Neutrophil (primary cell): ENCODE measurements at regions not wholly inside any gene's neighbourhood (a gene's known extent, or its start where the extent isn't known, plus 50 kb on each side); places are given as distances from the start of the nearest gene placed in this dataset.

Experiments used
- H3K27ac ChIP-seq: fragments of 200-600 bp; sonication (generic); 2 replicates; pipeline ENCODE4 v1.5.1; 2016; ENCODE audit warnings: mild to moderate bottlenecking, moderate library complexity
- H3K27me3 ChIP-seq: fragments of 200-600 bp; sonication (generic); 2 replicates; pipeline ENCODE4 v1.6.0; 2016; ENCODE audit warnings: mild to moderate bottlenecking
- H3K36me3 ChIP-seq: fragments of 200-600 bp; sonication (generic); 2 replicates; pipeline ENCODE4 v1.5.1; 2017
- H3K4me1 ChIP-seq, 2 experiments: fragments of 200-600 bp in 1 of 2; sonication (generic) in 1 of 2; 1 replicate in 1 of 2; 2 replicates in 1 of 2; pipeline versions ENCODE4 v1.5.1 to v1.6.1; 2013 to 2016; ENCODE audit warnings: low read depth in 1 of 2, low read length in 1 of 2, mild to moderate bottlenecking in 1 of 2, moderate library complexity in 1 of 2; ENCODE audit not compliant: control insufficient read depth in 1 of 2, insufficient read depth in 1 of 2
- H3K4me3 ChIP-seq, 2 experiments: fragments of 200-600 bp in 1 of 2; sonication (generic) in 1 of 2; 1 replicate in 1 of 2; 2 replicates in 1 of 2; pipeline ENCODE4 v1.5.1; 2013 to 2016; ENCODE audit warnings: low read depth in 1 of 2, low read length in 1 of 2, mild to moderate bottlenecking in 1 of 2, moderate library complexity in 1 of 2
- H3K9me3 ChIP-seq: fragments of 200-600 bp; sonication (generic); 2 replicates; pipeline ENCODE4 v1.5.1; 2016
- TF ChIP-seq, protein P1 (sequence below): fragments of 200-600 bp; sonication (generic); IDR thresholded peaks from 2 replicates; pipeline ENCODE4 v1.5.1; 2016; ENCODE audit warnings: antibody characterized with exemption

DNA sequence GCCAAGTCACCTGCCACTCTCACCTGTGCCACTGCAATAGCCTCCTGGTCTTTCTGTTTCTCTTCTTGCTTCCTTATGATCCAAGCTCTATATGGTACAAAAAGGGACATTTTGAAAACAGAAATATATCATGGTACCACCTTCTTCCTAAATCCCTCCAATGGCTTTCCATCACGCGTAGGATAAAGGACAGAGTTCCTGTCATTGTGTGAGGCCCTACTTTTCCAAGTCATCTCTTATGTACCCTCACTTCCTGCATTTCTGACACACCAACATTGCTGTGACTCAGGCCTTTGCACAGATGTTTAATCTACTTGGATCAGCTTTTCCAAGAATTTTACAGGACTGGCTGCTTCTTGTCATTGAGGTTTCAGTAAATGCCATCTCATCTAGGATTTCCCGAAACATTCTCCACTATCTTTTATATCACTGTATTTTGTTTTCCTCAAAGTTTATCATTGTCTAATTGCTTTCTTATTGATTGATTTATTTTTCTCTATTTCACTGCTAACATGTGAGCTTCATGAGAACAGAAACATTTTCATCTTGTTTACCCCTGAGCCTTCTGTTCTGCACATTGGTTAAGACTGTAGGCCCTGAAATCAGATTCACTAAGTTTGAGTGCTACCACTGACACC, 426.1 kb upstream of the FANCL start:
- TF ChIP-seq, protein P1, sequence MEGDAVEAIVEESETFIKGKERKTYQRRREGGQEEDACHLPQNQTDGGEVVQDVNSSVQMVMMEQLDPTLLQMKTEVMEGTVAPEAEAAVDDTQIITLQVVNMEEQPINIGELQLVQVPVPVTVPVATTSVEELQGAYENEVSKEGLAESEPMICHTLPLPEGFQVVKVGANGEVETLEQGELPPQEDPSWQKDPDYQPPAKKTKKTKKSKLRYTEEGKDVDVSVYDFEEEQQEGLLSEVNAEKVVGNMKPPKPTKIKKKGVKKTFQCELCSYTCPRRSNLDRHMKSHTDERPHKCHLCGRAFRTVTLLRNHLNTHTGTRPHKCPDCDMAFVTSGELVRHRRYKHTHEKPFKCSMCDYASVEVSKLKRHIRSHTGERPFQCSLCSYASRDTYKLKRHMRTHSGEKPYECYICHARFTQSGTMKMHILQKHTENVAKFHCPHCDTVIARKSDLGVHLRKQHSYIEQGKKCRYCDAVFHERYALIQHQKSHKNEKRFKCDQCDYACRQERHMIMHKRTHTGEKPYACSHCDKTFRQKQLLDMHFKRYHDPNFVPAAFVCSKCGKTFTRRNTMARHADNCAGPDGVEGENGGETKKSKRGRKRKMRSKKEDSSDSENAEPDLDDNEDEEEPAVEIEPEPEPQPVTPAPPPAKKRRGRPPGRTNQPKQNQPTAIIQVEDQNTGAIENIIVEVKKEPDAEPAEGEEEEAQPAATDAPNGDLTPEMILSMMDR = no peak
- no peaks in the 10 kb centered on the region for H3K4me1 ChIP-seq
- H3K27me3 ChIP-seq = no peaks in the 10 kb centered on the region
- no peaks in the 10 kb centered on the region for H3K9me3 ChIP-seq
- no peak overlapping the region for H3K4me3 ChIP-seq
- H3K27ac ChIP-seq = no peak overlapping the region
- H3K36me3 ChIP-seq = no peaks in the 10 kb centered on the region

DNA sequence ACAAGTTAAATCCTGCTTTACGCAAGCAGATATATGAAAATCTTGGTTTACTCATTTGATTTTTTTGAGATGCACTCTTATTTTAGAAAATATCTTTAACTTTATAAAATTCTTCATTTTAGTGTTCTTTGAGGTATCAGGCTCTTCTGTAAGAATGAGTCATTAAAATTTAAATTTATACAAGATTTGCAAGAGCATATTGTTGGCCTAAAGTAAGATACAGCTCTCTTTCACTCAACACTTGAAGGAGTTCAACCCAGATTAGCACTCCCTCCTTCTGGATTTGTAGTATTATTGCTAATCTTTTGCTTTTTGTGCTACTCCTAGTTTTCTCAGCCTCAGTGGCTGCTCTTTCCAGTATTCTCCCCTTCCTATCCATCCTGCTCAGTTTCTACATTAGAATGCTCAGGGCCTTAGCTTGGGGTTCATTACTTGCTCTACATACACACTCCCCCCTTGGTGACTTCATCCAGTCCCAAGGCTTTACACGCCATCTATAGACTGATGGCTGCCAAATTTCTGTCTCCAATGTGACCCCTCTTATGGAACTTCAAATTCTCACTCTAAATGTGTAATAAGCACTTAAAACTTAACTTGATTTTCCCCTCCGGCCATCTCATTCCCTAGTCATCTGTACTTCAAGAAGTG, 425.3 kb upstream of the FANCL start:
- no peaks in the 10 kb centered on the region for H3K4me1 ChIP-seq
- no peak overlapping the region for H3K4me3 ChIP-seq
- TF ChIP-seq, protein P1 = no peak
- H3K9me3 ChIP-seq = no peaks in the 10 kb centered on the region
- H3K27me3 ChIP-seq = no peaks in the 10 kb centered on the region
- H3K36me3 ChIP-seq = no peaks in the 10 kb centered on the region
- H3K27ac ChIP-seq = no peak overlapping the region

GRCh38 chr2:58665154-58665553, 424.0 kb upstream of the FANCL start:
- H3K27me3 ChIP-seq = no peaks in the 10 kb centered on the region
- H3K36me3 ChIP-seq = no peaks in the 10 kb centered on the region
- no peaks in the 10 kb centered on the region for H3K4me1 ChIP-seq
- no peak overlapping the region for H3K4me3 ChIP-seq
- TF ChIP-seq, protein P1 = no peak
- H3K9me3 ChIP-seq = no peaks in the 10 kb centered on the region
- H3K27ac ChIP-seq = no peak overlapping the region

- Histone ChIP-seq H3K4me3 (no peak overlapping the region), H3K9me3 (no peaks in the 10 kb centered on the region), H3K27me3 (no peaks in the 10 kb centered on the region), H3K27ac (no peak overlapping the region), H3K4me1 (no peaks in the 10 kb centered on the region), H3K36me3 (no peaks in the 10 kb centered on the region)
- TF ChIP-seq, protein P1 = no peak
Observed at GRCh38 chr2:58664523-58665151, 423.5 kb upstream of the FANCL start.

- H3K36me3 ChIP-seq = no peaks in the 10 kb centered on the region
- H3K27me3 ChIP-seq = no peaks in the 10 kb centered on the region
- no peak overlapping the region for H3K4me3 ChIP-seq
- H3K4me1 ChIP-seq = no peaks in the 10 kb centered on the region
- no peaks in the 10 kb centered on the region for H3K9me3 ChIP-seq
- H3K27ac ChIP-seq = no peak overlapping the region
- TF ChIP-seq, protein P1 = no peak
Observed at GRCh38 chr2:58660046-58660445, 418.9 kb upstream of the FANCL start.
